ENCODE measurements at regions not wholly inside any gene's neighbourhood (a gene's known extent, or its start where the extent isn't known, plus 50 kb on each side); places are given as distances from the start of the nearest gene placed in this dataset.

DNA sequence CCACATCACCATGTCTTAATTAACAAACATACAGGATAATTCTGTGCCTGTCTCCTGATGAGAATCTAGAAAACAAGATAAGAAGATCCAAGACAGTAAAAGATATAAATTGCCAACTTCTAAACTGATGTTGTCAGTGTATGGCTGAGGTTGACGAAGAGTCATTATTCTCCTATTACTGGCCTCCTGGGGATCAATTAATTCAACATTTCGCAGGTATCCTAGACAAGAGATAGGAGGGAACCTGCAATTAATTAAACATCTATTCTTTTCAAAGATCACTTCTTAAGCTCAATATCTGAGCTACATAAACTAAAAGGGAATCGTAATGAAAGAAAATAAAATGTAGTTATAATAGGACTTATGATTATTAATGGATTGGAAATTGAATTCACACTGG is 232.0 kb upstream of the GRIA1 start:
- no peak for TF ChIP-seq EZH2 (IDR thresholded peaks at IDR 0.05; ENCODE audit: borderline replicate concordance, low read depth, low read length, severe bottlenecking)
- TF ChIP-seq, protein P1, sequence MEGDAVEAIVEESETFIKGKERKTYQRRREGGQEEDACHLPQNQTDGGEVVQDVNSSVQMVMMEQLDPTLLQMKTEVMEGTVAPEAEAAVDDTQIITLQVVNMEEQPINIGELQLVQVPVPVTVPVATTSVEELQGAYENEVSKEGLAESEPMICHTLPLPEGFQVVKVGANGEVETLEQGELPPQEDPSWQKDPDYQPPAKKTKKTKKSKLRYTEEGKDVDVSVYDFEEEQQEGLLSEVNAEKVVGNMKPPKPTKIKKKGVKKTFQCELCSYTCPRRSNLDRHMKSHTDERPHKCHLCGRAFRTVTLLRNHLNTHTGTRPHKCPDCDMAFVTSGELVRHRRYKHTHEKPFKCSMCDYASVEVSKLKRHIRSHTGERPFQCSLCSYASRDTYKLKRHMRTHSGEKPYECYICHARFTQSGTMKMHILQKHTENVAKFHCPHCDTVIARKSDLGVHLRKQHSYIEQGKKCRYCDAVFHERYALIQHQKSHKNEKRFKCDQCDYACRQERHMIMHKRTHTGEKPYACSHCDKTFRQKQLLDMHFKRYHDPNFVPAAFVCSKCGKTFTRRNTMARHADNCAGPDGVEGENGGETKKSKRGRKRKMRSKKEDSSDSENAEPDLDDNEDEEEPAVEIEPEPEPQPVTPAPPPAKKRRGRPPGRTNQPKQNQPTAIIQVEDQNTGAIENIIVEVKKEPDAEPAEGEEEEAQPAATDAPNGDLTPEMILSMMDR (IDR thresholded peaks at IDR 0.05; ENCODE audit: borderline replicate concordance, extremely low read depth, low read length, poor library complexity, severe bottlenecking), result no peak

Measured in DND-41 (cell line).